ENCODE measurements at regions not wholly inside any gene's neighbourhood (a gene's known extent, or its start where the extent isn't known, plus 50 kb on each side); places are given as distances from the start of the nearest gene placed in this dataset.

GRCh38 chr5:142433526-142434321, 108.9 kb upstream of the SPRY4 start:
- peaks cover 16% of the 10 kb centered on the region for H3K4me1 ChIP-seq
- DNase-seq (no peak), ATAC-seq (no peak)
- intact Hi-C loops (cut with DNase I) = no loop called here
- no peaks in the 10 kb centered on the region for H3K36me3 ChIP-seq
- TF ChIP-seq, protein P1, sequence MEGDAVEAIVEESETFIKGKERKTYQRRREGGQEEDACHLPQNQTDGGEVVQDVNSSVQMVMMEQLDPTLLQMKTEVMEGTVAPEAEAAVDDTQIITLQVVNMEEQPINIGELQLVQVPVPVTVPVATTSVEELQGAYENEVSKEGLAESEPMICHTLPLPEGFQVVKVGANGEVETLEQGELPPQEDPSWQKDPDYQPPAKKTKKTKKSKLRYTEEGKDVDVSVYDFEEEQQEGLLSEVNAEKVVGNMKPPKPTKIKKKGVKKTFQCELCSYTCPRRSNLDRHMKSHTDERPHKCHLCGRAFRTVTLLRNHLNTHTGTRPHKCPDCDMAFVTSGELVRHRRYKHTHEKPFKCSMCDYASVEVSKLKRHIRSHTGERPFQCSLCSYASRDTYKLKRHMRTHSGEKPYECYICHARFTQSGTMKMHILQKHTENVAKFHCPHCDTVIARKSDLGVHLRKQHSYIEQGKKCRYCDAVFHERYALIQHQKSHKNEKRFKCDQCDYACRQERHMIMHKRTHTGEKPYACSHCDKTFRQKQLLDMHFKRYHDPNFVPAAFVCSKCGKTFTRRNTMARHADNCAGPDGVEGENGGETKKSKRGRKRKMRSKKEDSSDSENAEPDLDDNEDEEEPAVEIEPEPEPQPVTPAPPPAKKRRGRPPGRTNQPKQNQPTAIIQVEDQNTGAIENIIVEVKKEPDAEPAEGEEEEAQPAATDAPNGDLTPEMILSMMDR (IDR thresholded peaks at IDR 0.05) = no peak
- no peaks in the 10 kb centered on the region for H3K27me3 ChIP-seq
- no peaks in the 10 kb centered on the region for H3K9me3 ChIP-seq
- H3K27ac ChIP-seq = no peak overlapping the region
- H3K4me3 ChIP-seq = no peak overlapping the region

- no peaks in the 10 kb centered on the region for H3K27me3 ChIP-seq
- peaks cover 15% of the 10 kb centered on the region for H3K4me1 ChIP-seq
- no peaks in the 10 kb centered on the region for H3K36me3 ChIP-seq
- no peaks in the 10 kb centered on the region for H3K9me3 ChIP-seq
- TF ChIP-seq, protein P1 (IDR thresholded peaks at IDR 0.05) = no peak
- ATAC-seq = peak; percentile 54
- H3K4me3 ChIP-seq = no peak overlapping the region
- intact Hi-C loops (cut with DNase I) = no loop called here
- peak overlapping the region; percentile 45 for H3K27ac ChIP-seq
- DNase-seq = no peak
These were observed 108.1 kb upstream of the SPRY4 start for GRCh38 chr5:142432961-142433360.

GRCh38 chr5:142432369-142432863, 107.6 kb upstream of the SPRY4 start:
- DNase-seq = peak; percentile 74
- Histone ChIP-seq H3K4me1 (peaks cover 17% of the 10 kb centered on the region), H3K36me3 (no peaks in the 10 kb centered on the region), H3K27ac (peak overlapping the region; percentile 45), H3K4me3 (no peak overlapping the region), H3K9me3 (no peaks in the 10 kb centered on the region), H3K27me3 (no peaks in the 10 kb centered on the region)
- ATAC-seq = peak; percentile 80
- TF ChIP-seq, protein P1 (IDR thresholded peaks at IDR 0.05) = no peak
- intact Hi-C loops (cut with DNase I) = no loop called here

- H3K4me3 ChIP-seq = no peak overlapping the region
- DNase-seq (no peak), ATAC-seq (no peak)
- H3K27me3 ChIP-seq = no peaks in the 10 kb centered on the region
- no peak overlapping the region for H3K27ac ChIP-seq
- intact Hi-C loops (cut with DNase I) = no loop called here
- H3K36me3 ChIP-seq = no peaks in the 10 kb centered on the region
- H3K9me3 ChIP-seq = no peaks in the 10 kb centered on the region
- TF ChIP-seq, protein P1 (IDR thresholded peaks at IDR 0.05) = no peak
- peaks cover 18% of the 10 kb centered on the region for H3K4me1 ChIP-seq
These were observed 104.1 kb upstream of the SPRY4 start for GRCh38 chr5:142428773-142429473.

GRCh38 chr5:142428036-142428772, 103.4 kb upstream of the SPRY4 start:
- no peaks in the 10 kb centered on the region for H3K36me3 ChIP-seq
- H3K9me3 ChIP-seq = no peaks in the 10 kb centered on the region
- H3K27ac ChIP-seq = no peak overlapping the region
- ATAC-seq = no peak
- intact Hi-C loops (cut with DNase I) = no loop called here
- TF ChIP-seq, protein P1 (IDR thresholded peaks at IDR 0.05) = no peak
- no peak for DNase-seq
- no peak overlapping the region for H3K4me3 ChIP-seq
- H3K27me3 ChIP-seq = no peaks in the 10 kb centered on the region
- peaks cover 11% of the 10 kb centered on the region for H3K4me1 ChIP-seq

Data from upper lobe of right lung (tissue), 1 donor.